Choroid plexus epithelial cell (primary cell): ENCODE measurements at regions not wholly inside any gene's neighbourhood (a gene's known extent, or its start where the extent isn't known, plus 50 kb on each side); places are given as distances from the start of the nearest gene placed in this dataset.

Source experiments
- DNase-seq: peaks from one replicate; pipeline ENCODE4 v3.0.0-alpha.2; 2010; ENCODE audit warnings: low read depth
- H3K4me3 ChIP-seq: 2 replicates; pipeline ENCODE4 v1.5.1; 2011; ENCODE audit warnings: low read depth, mild to moderate bottlenecking, control low read depth, low read length, moderate library complexity
- TF ChIP-seq, protein P1 (sequence below): conservative IDR thresholded peaks from 2 replicates; pipeline ENCODE4 v1.5.1; 2011; ENCODE audit warnings: low read depth, mild to moderate bottlenecking, control low read depth, inconsistent platforms, low read length, moderate library complexity

- no peak for DNase-seq
- no peak overlapping the region for H3K4me3 ChIP-seq
- TF ChIP-seq, protein P1, sequence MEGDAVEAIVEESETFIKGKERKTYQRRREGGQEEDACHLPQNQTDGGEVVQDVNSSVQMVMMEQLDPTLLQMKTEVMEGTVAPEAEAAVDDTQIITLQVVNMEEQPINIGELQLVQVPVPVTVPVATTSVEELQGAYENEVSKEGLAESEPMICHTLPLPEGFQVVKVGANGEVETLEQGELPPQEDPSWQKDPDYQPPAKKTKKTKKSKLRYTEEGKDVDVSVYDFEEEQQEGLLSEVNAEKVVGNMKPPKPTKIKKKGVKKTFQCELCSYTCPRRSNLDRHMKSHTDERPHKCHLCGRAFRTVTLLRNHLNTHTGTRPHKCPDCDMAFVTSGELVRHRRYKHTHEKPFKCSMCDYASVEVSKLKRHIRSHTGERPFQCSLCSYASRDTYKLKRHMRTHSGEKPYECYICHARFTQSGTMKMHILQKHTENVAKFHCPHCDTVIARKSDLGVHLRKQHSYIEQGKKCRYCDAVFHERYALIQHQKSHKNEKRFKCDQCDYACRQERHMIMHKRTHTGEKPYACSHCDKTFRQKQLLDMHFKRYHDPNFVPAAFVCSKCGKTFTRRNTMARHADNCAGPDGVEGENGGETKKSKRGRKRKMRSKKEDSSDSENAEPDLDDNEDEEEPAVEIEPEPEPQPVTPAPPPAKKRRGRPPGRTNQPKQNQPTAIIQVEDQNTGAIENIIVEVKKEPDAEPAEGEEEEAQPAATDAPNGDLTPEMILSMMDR, result no peak
Observed at GRCh38 chr16:51389881-51390280, 238.8 kb upstream of the SALL1 start.

DNA sequence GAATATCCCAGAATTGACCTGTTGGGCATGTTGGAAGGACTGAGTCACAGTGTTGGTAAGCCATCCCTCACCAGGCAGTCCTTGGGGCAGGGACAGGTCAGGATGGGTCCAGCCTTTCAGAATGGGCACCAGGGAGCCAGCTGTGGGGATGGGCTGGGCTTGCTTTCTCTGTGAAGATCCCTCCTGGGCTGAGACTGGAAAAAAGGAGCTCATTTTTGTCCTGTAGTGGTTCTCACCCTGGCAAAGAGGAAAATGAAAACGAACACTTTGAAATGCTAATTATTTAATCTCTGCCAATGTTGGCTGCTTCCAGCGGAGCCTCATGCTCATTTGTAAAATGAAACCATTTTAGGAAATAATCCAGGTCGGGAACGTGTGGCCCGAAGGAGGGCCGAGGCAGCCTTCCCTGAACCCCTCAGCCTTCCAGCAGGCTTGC lies 237.5 kb upstream of the SALL1 start:
- DNase-seq, result no peak
- no peak overlapping the region for H3K4me3 ChIP-seq
- TF ChIP-seq, protein P1, result no peak

GRCh38 chr16:51383909-51384308 lies 232.8 kb upstream of the SALL1 start:
- no peak overlapping the region for H3K4me3 ChIP-seq
- DNase-seq, result no peak
- TF ChIP-seq, protein P1, result no peak

- no peak for DNase-seq
- TF ChIP-seq, protein P1, result no peak
Observed at GRCh38 chr16:51382940-51383339, 231.9 kb upstream of the SALL1 start.

GRCh38 chr16:51382211-51382610 lies 231.1 kb upstream of the SALL1 start:
- DNase-seq, result no peak
- TF ChIP-seq, protein P1, result no peak
- H3K4me3 ChIP-seq, result no peak overlapping the region

More at GRCh38 chr16:51382940-51383339, 231.9 kb upstream of the SALL1 start:
- no peak overlapping the region for H3K4me3 ChIP-seq

DNA sequence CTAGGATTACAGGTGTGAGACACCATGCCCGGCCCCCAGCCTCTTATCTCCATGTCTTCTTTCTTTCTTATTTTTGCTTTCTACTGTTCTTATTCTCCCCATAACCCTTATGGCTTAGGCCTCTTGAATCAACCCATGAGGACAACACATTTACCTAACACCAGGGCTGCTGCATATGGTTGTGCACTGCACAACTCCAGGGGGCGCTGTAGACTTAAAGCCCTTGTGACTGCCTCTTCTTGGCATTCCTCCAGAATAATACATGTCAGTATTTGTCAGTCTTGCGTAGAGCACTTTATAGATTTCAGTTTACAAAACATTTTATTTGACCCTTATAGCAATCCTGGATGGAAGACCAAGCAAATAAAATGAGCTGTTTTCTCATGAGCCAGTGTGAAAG lies 225.0 kb upstream of the SALL1 start:
- DNase-seq, result no peak
- TF ChIP-seq, protein P1, result peak; percentile 9
- no peak overlapping the region for H3K4me3 ChIP-seq

DNA sequence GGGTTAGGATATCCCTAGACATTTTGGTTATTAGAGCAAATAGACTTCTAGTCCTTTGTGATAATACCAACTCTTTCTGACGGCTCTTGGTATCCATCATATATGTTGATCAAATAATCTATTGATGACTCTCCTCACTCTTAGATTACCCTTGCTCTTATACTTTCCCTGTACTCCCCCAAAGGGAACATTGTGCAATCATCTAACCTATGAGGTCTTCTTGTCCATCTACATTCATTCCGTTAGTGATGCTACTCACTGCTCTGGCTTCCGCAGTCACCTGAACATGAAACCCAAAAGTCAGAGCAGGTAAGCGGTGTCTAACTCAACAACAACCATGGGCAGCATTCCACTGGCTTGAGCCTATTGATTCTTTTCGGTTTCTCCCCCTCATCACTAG lies 223.7 kb upstream of the SALL1 start:
- no peak overlapping the region for H3K4me3 ChIP-seq
- TF ChIP-seq, protein P1, result no peak
- DNase-seq, result no peak
